HL-60 (cell line): ENCODE measurements at regions not wholly inside any gene's neighbourhood (a gene's known extent, or its start where the extent isn't known, plus 50 kb on each side); places are given as distances from the start of the nearest gene placed in this dataset.

Source experiments
- DNase-seq, 2 experiments: peaks; one replicate each; pipeline ENCODE4 v3.0.0-alpha.2; 2010 to 2020; ENCODE audit warnings: low read depth in 1 of 2, low spot score in 1 of 2
- H3K27ac ChIP-seq: fragments of 250-450 bp; sonication (Bioruptor Pico); replicated peaks from 2 replicates; pipeline ENCODE4 v1.5.1; 2020; ENCODE audit warnings: mild to moderate bottlenecking, moderate library complexity
- H3K27me3 ChIP-seq: fragments of 250-450 bp; sonication (Bioruptor Pico); 2 replicates; pipeline ENCODE4 v1.5.1; 2021; ENCODE audit warnings: mild to moderate bottlenecking, moderate library complexity; ENCODE audit not compliant: insufficient read depth, poor library complexity, severe bottlenecking
- H3K4me3 ChIP-seq: replicated peaks from 2 replicates; pipeline ENCODE4 v1.5.1; 2011; ENCODE audit warnings: mild to moderate bottlenecking, control low read depth, low read length; ENCODE audit not compliant: insufficient read depth
- CTCF ChIP-seq: IDR thresholded peaks from one replicate; pipeline ENCODE4 v1.5.1; 2011; ENCODE audit warnings: low read length, control low read depth, inconsistent platforms; ENCODE audit not compliant: insufficient read depth
- GABPA ChIP-seq: IDR thresholded peaks from 2 replicates; pipeline ENCODE4 v1.6.1; 2012; ENCODE audit warnings: low read depth
- POLR2AphosphoS5 ChIP-seq: IDR thresholded peaks from 2 replicates; pipeline ENCODE4 v1.6.1; 2012; ENCODE audit warnings: low read depth
- REST ChIP-seq: IDR thresholded peaks from 2 replicates; pipeline ENCODE4 v1.6.1; 2012; ENCODE audit warnings: low read depth; ENCODE audit not compliant: insufficient replicate concordance
- SPI1 ChIP-seq: IDR thresholded peaks from 2 replicates; pipeline ENCODE4 v1.6.1; 2012; ENCODE audit warnings: low read depth, mild to moderate bottlenecking, borderline replicate concordance

- TF ChIP-seq REST, result no peak
- no peak for TF ChIP-seq SPI1
- no peak for TF ChIP-seq CTCF
- no peak for TF ChIP-seq GABPA
- H3K4me3 ChIP-seq, result no peak overlapping the region
- H3K27ac ChIP-seq, result no peak overlapping the region
These were observed 833.3 kb downstream of the USP25 start for GRCh38 chr21:16563116-16563515.

GRCh38 chr21:16563795-16564194, 834.0 kb downstream of the USP25 start:
- Histone ChIP-seq H3K4me3 (no peak overlapping the region), H3K27me3 (no peaks in the 10 kb centered on the region), H3K27ac (no peak overlapping the region)
- no peak for DNase-seq
- TF ChIP-seq REST (no peak), SPI1 (no peak), GABPA (no peak), POLR2AphosphoS5 (no peak), CTCF (no peak)

More at GRCh38 chr21:16563116-16563515, 833.3 kb downstream of the USP25 start:
- DNase-seq, result no peak
- H3K27me3 ChIP-seq, result no peaks in the 10 kb centered on the region

- Histone ChIP-seq H3K27me3 (no peaks in the 10 kb centered on the region), H3K27ac (no peak overlapping the region), H3K4me3 (no peak overlapping the region)
- DNase-seq, result no peak
- TF ChIP-seq REST (no peak), GABPA (no peak), SPI1 (peak; percentile 58), CTCF (no peak)
These were observed 838.5 kb downstream of the USP25 start for GRCh38 chr21:16568244-16568643.
